AG09309 (cell line): ENCODE measurements at regions not wholly inside any gene's neighbourhood (a gene's known extent, or its start where the extent isn't known, plus 50 kb on each side); places are given as distances from the start of the nearest gene placed in this dataset.

Experiments
- DNase-seq: peaks from one replicate; pipeline ENCODE4 v3.0.0-alpha.2; 2010; ENCODE audit warnings: low read depth
- H3K4me3 ChIP-seq: 2 replicates; pipeline ENCODE4 v1.5.1; 2011; ENCODE audit warnings: mild to moderate bottlenecking, low read depth, low read length, moderate library complexity; ENCODE audit not compliant: control insufficient read depth
- TF ChIP-seq, protein P1 (sequence below): IDR thresholded peaks from 2 replicates; pipeline ENCODE4 v1.5.1; 2011; ENCODE audit warnings: mild to moderate bottlenecking, low read depth, low read length, inconsistent platforms; ENCODE audit not compliant: insufficient read depth, control insufficient read depth; ENCODE audit errors: missing control alignments

GRCh38 chr10:84076540-84077195 is 62.6 kb upstream of the GHITM start:
- DNase-seq = no peak
- TF ChIP-seq, protein P1, sequence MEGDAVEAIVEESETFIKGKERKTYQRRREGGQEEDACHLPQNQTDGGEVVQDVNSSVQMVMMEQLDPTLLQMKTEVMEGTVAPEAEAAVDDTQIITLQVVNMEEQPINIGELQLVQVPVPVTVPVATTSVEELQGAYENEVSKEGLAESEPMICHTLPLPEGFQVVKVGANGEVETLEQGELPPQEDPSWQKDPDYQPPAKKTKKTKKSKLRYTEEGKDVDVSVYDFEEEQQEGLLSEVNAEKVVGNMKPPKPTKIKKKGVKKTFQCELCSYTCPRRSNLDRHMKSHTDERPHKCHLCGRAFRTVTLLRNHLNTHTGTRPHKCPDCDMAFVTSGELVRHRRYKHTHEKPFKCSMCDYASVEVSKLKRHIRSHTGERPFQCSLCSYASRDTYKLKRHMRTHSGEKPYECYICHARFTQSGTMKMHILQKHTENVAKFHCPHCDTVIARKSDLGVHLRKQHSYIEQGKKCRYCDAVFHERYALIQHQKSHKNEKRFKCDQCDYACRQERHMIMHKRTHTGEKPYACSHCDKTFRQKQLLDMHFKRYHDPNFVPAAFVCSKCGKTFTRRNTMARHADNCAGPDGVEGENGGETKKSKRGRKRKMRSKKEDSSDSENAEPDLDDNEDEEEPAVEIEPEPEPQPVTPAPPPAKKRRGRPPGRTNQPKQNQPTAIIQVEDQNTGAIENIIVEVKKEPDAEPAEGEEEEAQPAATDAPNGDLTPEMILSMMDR = peak; percentile 46
- H3K4me3 ChIP-seq = no peak overlapping the region

- no peak for DNase-seq
- no peak overlapping the region for H3K4me3 ChIP-seq
- TF ChIP-seq, protein P1 = no peak
Measured at GRCh38 chr10:84077768-84078167, 61.5 kb upstream of the GHITM start.

DNA sequence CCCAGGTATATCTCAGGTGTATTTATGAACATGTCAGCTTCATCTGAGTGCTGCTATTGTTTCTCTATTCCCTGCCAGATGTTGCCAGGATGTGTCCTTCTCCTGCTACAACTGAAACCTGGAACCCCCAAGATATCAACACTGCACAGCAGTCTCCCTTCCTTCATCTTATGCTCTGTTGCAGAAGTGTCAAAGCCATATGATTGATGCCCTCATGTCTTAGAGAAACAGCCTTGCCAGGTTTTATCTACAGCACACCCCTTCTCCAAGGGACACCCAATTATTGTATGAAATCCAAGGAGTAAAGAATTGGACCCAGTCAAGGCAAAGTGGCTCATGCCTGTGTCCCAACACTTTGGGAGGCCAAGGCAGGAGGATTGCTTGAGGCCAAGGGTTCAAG is 60.5 kb upstream of the GHITM start:
- TF ChIP-seq, protein P1 = no peak

GRCh38 chr10:84084342-84084741 is 55.0 kb upstream of the GHITM start:
- H3K4me3 ChIP-seq = no peak overlapping the region
- TF ChIP-seq, protein P1 = no peak
- no peak for DNase-seq

More for the DNA sequence above, 60.5 kb upstream of the GHITM start:
- no peak for DNase-seq
- no peak overlapping the region for H3K4me3 ChIP-seq

DNA sequence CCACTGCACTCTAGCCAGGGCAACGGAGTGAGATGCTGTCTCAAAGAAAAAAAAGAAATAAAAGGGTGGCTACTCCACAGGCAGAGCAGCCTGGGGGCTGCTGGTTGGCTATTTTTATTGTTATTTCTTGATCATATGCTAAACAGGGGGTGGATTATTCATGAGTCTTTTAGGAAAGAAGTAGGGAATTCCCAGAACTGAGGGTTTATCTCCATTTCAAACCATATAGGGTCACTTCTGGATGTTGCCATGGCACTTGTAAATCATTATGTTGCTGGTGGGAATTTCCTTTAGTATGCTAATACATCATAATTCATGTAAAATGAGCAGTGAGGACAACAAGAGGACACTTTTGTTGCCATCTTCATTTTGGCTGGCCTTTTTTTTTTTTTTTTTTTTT is 52.1 kb upstream of the GHITM start:
- no peak overlapping the region for H3K4me3 ChIP-seq
- no peak for DNase-seq
- TF ChIP-seq, protein P1 = no peak

GRCh38 chr10:84088626-84089025 is 50.7 kb upstream of the GHITM start:
- no peak for DNase-seq
- H3K4me3 ChIP-seq = no peak overlapping the region
- TF ChIP-seq, protein P1 = no peak

GRCh38 chr10:84089162-84089561 is 50.1 kb upstream of the GHITM start:
- DNase-seq = no peak
- TF ChIP-seq, protein P1 = no peak
- no peak overlapping the region for H3K4me3 ChIP-seq
